Colon (tissue), 2 donors: ENCODE measurements at regions not wholly inside any gene's neighbourhood (a gene's known extent, or its start where the extent isn't known, plus 50 kb on each side); places are given as distances from the start of the nearest gene placed in this dataset.

ENCODE experiments used
- FAIRE-seq: peaks from 2 replicates; lab custom pipeline; 2012; peaks lifted over from hg19 to GRCh38; lab: Jason Lieb, UNC
- donor health status: control.
- donor health status: control.

DNA sequence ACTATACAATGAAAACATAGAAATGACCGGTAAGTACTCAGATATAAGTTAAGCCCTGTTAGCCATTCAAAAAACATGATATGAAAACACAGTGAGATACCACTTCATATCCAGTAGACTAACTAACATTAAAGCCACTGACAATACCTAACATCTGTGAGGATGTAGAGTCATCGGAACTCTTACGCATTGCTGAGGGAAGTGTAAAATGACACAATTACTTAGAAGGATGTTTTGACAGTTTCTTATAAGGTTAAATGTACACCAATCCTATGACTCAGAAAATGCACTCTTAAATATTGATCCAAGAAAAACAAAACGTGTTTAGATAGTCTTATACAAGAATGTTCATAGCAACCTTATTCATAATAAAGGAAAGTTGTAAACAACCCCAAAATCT is 782.9 kb downstream of the BCL11B start:
- no peak for FAIRE-seq

GRCh38 chr14:98494582-98494981 is 777.4 kb downstream of the BCL11B start:
- FAIRE-seq, result no peak

DNA sequence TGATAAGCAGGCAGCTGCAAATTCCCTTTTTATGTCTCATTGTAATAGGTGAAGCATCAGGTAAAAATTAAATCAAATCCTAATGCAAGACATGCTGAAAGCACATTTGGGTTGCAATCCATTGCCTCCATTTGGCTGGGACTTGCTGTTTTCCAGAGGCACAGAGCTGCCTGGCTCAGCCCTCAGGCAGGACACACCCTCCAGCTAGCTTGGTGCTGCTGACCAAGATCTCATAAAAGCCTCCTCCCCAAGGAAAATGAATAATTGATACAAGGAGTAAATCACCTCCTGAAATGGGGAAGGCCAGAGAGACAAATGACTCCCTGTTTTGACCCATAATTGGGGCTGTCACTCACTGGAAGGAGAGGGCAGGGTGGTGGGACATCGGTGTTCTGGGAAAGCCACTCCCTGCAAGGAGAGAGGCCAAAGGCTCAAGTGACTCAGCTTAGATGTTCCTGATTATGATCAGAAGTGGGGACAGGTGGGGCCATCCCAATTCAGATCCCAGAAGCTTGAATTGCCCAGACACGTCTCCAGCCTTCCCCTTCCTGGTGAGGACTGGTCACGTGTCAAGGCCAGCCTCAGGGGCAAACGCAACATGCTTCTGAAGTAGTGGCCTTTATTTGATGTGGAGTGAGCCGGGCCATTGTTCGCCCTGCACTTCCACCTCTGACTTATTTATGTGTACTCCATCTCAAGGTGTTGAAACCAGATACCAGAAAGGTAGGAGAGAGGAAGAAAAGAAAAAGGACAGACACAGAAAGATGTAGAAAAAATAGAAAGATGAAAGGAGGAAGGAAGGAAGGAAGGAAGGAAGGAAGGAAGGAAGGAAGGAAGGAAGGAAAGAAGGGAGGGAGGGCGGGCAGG is 773.7 kb downstream of the BCL11B start:
- no peak for FAIRE-seq

DNA sequence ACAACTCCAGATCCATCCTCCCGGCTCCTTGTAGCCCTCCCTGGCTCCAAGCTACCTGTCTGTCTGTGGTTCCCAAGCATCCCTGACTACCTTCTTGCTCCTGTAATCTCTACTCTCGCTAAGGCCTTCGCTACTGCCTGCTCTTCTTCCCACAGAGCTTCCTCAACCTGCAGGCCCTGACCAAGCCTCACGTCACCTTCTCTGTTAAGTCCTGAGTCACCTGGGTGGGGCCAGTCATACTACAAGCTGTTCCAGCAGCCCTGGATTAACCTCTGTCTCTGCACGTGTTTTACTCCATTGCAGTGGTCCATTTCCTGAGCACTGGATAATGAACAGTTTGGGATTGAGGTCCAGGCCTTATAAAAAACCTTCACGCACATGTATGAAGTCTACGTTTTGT is 770.7 kb downstream of the BCL11B start:
- no peak for FAIRE-seq

DNA sequence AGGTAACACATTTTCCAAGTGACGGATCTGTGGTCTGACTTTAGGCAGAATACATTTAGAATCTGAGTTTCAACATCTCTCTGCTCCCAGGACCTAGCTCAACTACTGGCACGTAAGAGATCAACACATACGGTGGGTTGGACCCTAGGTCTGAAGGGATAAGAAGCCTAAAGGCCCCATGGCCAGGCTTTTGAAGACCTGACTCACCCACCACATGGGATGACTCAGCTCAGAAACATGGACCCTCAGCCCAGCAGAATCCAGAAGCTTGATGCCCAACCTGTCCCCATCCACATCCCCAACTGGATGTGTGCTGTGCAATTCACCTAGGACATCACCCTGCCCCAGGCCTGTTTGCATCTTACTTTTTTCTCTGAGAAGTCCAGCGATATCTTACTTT is 770.2 kb downstream of the BCL11B start:
- FAIRE-seq, result no peak

DNA sequence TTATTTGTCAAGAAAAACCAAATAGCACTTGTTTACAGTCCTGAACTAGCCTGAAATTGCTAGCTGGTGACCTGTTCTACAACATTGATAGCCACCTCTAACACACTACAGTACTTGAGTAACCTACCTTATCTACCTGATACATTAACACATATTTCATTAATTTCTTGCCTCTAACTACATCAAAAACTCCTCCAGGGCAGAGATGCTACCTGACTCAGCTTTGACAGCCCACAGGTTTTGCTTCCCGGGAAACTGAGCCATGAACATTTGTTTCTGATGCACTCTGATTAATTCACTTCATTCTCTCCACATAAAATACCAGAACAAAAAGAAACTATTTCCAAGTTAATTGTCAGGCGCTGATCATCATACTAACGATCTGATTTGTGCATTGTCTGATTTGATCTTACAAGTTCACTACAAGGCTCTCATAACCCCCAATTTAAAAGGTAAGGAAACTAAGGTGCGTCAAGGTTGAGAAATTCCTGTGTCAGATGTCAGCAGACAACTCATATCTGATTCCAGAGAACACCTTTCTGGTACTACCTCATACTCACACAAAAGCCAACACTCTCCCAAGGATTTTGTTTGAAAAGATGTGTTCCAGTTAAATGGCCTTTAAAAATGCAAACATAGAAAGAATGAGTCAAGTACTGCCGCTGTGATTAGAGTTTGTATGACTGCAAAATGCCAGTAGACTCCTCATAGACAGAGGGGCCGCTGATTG is 768.7 kb downstream of the BCL11B start:
- no peak for FAIRE-seq

- no peak for FAIRE-seq
These were observed 764.7 kb downstream of the BCL11B start for GRCh38 chr14:98507264-98507663.

- FAIRE-seq, result no peak
These were observed 761.6 kb downstream of the BCL11B start for GRCh38 chr14:98510392-98510791.

DNA sequence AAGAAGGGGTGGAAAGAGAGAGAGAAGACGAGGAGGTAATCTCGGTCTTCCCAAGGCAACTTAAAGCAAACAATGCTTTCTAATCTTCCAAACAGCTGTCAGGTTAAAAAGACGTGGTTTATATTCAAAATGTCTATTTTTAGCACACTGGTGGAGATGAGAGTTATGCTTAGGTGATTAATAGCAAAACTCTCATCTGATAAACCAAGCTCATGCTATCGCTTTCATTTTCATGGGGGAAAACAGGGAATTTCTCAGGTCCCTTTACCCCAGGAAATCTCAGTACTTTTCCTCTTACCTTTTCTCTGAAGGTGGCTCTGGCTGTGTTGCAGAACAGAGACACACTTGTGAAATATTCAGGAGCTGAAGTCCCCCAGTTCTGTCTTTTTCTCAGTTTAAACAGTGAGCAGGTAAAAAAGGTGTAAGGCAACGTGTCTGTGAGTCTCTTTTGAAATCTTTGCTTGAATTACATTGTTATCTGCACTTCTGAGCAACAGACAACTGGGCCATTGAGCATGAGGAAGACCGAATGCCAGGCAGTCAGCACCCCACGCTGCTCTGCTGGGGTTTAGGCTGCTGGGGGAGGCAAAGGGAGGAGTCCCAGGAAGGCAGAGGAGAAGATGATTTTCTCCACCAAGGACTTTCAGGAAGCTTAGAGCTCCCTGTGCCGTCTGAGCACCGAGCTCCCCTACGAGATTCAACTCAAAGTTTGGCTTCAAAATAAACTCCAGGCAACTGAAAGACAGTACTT is 759.3 kb downstream of the BCL11B start:
- FAIRE-seq, result no peak

DNA sequence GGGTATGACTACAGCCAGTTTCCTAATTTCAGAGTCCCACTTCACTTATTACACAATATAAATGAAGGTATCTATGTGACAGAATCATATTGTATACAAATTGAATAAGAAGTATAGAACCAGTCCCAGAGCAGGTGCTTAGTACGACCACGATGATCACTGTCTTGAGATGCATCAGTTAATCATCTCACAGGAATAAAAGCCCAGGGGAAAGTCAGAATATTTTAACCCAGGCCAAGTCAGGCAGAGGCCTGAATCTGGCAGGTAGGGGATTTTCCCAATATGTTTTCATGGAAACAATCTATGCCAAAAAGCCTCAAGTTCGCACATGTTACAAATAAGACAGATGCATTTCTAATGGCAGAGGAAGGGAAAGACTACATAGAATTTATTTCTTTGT is 758.4 kb downstream of the BCL11B start:
- no peak for FAIRE-seq

DNA sequence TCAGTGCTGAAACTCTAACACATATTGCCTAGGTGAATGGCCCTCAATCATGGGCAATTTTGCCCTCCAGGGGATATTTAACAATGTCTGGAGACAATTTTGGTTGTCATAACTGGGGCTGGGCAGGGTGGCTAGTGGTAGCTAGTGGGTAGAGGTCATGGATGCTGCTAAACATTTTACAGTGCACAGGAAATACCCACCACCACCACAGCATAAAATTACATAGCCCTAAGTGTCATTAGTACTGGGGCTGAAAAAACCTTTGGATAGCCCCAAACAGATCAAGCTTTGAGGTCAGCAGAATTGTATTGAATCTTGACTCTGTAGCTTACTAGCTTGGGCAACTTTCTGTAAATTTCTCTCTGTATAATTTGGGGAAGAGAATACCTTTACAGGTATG is 758.0 kb downstream of the BCL11B start:
- no peak for FAIRE-seq

GRCh38 chr14:98536256-98536655 is 735.7 kb downstream of the BCL11B start:
- FAIRE-seq, result no peak

GRCh38 chr14:98542316-98542715 is 729.7 kb downstream of the BCL11B start:
- no peak for FAIRE-seq

- no peak for FAIRE-seq
These were observed 728.9 kb downstream of the BCL11B start for GRCh38 chr14:98543074-98543473.

DNA sequence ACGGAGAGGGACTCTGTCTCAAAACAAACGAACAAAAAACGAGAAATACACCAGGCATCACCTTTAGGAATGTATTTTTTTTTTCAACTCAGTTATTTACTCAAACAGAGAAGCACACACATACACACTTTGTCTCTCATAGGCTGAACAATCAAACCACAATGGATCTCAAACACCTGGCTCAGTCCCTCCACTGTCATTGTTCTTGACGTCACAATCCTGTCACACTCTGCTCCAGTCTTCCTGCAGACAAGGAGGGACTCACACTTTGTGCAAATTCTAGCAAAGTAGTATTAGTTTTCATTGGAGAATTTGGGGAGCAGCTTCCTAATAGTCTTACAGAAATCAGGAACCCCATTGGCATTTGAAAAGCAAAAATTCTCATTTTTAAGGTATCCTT is 727.8 kb downstream of the BCL11B start:
- no peak for FAIRE-seq

DNA sequence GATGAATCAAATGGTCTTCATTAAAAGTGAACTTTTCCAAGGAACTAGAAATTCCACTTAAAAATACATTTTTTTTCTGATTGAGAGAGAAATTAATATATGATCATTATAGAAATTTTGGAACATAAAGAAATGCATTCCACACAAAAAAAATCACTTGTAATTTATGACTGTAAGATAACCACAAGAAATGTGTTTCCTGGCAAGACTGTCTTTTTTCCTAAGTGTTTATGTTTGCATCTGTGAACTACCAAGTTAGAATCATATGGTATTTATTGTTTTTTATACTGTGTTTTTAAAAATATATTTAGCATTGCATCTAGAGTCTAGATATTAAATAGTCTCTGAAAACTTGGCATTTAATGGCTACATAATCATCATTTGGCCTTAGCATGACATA is 726.8 kb downstream of the BCL11B start:
- FAIRE-seq, result no peak

DNA sequence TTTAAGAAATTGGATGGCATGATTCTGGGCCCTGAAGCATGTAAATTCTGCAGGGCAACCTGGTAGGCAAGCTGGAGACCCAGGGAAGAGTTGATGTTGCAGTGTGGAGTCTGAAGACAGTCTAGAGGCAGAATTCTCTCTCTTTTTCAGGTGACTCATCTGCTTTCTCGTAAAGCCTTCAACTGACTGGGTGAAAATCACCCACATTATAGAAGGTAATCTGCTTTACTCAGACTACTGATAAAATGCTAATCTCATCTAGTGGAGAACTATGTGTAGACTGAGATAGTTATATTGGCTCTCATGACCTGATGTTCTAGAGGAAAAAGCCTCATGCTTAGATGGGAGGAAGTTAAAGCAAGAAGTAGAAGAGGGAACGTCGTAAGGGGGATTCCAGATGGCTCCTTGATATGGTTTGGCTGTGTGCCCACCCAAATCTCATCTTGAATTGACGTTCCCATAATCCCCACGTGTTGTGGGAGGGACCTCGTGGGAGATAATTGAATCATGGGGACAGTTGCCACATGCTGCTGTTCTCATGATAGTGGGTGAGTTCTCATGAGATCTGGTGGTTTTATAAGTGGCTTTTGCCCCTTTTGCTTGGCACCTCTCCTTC is 723.8 kb downstream of the BCL11B start:
- no peak for FAIRE-seq

DNA sequence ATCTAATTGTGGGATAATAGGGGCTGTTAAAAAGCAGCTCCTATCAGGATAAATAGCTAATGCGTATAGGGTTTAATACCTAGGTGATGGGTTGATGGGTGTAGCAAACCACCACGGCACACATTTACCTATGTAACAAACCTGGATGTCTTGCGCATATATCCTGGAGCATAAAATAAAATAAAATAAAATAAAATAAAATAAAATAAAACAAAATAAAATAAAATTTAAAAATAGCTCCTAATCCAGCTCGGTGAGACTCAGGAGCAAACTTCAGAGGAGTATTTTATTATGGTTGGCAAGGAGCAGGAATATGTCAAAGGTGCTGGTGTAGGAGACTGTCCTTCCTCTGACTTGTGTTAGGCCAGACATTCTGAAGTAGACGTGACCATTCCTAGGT is 721.0 kb downstream of the BCL11B start:
- FAIRE-seq, result no peak

DNA sequence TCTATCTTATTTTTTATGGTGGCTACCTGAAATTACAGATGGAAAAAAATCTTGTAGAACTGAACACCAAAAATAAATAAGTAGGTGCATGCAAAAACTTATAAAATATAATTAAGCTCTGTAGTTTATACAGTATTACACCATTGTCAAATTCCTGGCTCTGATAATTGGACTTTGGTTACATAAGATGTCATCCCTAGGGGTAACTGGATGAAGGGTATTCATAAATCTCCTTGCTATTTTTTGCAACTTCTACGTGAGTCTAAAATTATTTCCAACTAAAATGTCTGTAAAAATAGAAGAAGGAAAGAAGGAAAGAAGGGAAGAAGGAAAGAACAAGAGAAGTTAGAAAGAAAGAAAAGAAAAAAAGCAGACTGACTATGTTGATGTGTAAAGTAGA is 716.6 kb downstream of the BCL11B start:
- no peak for FAIRE-seq

- FAIRE-seq, result no peak
These were observed 708.0 kb downstream of the BCL11B start for GRCh38 chr14:98564006-98564405.

GRCh38 chr14:98564541-98564940 is 707.5 kb downstream of the BCL11B start:
- FAIRE-seq, result no peak

GRCh38 chr14:98571104-98571503 is 700.9 kb downstream of the BCL11B start:
- FAIRE-seq, result no peak
